CD8-positive, alpha-beta memory T cell (primary cell): ENCODE measurements at regions not wholly inside any gene's neighbourhood (a gene's known extent, or its start where the extent isn't known, plus 50 kb on each side); places are given as distances from the start of the nearest gene placed in this dataset.
A peak's percentile ranks its signal among the peaks of the same experiment; 100 is the strongest.

ENCODE experiments used
- CTCF ChIA-PET: fragments of 350-600 bp; sonication (Branson Sonifier 250); formaldehyde crosslinking; loops from one replicate; lab custom pipeline; 2021; ENCODE audit warnings: antibody characterized with exemption; lab: Charles Lee
- POLR2A ChIA-PET: fragments of 350-600 bp; sonication (Branson Sonifier 250); formaldehyde crosslinking; loops from one replicate; lab custom pipeline; 2021; ENCODE audit warnings: antibody characterized with exemption; lab: Charles Lee
- DNase-seq, 5 donors: peaks; one replicate each; pipeline versions ENCODE4 v3.0.0 to v3.0.0-alpha.2; 2020 to 2022; ENCODE audit warnings: mixed read lengths in 1 of 5
- H3K27ac ChIP-seq: one replicate; pipeline ENCODE4 v1.7.0; 2013; ENCODE audit warnings: low read depth, mild to moderate bottlenecking, low read length, moderate library complexity
- H3K27me3 ChIP-seq: 2 replicates; pipeline ENCODE4 v1.7.0; 2013; ENCODE audit warnings: low read length, mild to moderate bottlenecking; ENCODE audit not compliant: insufficient read depth, poor library complexity, severe bottlenecking
- H3K36me3 ChIP-seq: 2 replicates; pipeline ENCODE4 v1.7.0; 2013; ENCODE audit warnings: mild to moderate bottlenecking, low read length, moderate library complexity; ENCODE audit not compliant: insufficient read depth
- H3K4me1 ChIP-seq: 2 replicates; pipeline ENCODE4 v1.7.0; 2013; ENCODE audit warnings: mild to moderate bottlenecking, low read length, moderate library complexity; ENCODE audit not compliant: insufficient read depth
- H3K4me3 ChIP-seq: 2 replicates; pipeline ENCODE4 v1.7.0; 2013; ENCODE audit warnings: mild to moderate bottlenecking, low read length
- H3K9me3 ChIP-seq: 2 replicates; pipeline ENCODE4 v1.7.0; 2013; ENCODE audit warnings: mild to moderate bottlenecking, low read length
- H3K27ac Mint-ChIP-seq, 8 donors: one replicate each; pipeline ENCODE4 v1.8.0; 2020 to 2021; ENCODE audit warnings: mixed read lengths in 8 of 8, mild to moderate bottlenecking in 6 of 8, inconsistent platforms in 3 of 8, moderate library complexity in 3 of 8
- H3K27me3 Mint-ChIP-seq, 2 donors: one replicate each; pipeline ENCODE4 v1.8.0; 2020 to 2021; ENCODE audit warnings: mixed read lengths in 2 of 2, mild to moderate bottlenecking in 1 of 2, moderate library complexity in 1 of 2
- H3K36me3 Mint-ChIP-seq, 3 donors: one replicate each; pipeline ENCODE4 v1.8.0; 2020 to 2021; ENCODE audit warnings: mixed read lengths in 3 of 3, inconsistent platforms in 1 of 3, mild to moderate bottlenecking in 1 of 3
- H3K4me1 Mint-ChIP-seq, 3 donors: one replicate each; pipeline ENCODE4 v1.8.0; 2020 to 2021; ENCODE audit warnings: mixed read lengths in 3 of 3, inconsistent platforms in 1 of 3, mild to moderate bottlenecking in 1 of 3
- H3K4me3 Mint-ChIP-seq, 7 donors: one replicate each; pipeline ENCODE4 v1.8.0; 2020 to 2021; ENCODE audit warnings: mixed read lengths in 7 of 7, mild to moderate bottlenecking in 6 of 7, moderate library complexity in 4 of 7, inconsistent platforms in 2 of 7
- H3K9me3 Mint-ChIP-seq, 5 donors: one replicate each; pipeline ENCODE4 v1.8.0; 2020 to 2022; ENCODE audit warnings: mixed read lengths in 5 of 5, mild to moderate bottlenecking in 3 of 5, moderate library complexity in 2 of 5, inconsistent platforms in 1 of 5

DNA sequence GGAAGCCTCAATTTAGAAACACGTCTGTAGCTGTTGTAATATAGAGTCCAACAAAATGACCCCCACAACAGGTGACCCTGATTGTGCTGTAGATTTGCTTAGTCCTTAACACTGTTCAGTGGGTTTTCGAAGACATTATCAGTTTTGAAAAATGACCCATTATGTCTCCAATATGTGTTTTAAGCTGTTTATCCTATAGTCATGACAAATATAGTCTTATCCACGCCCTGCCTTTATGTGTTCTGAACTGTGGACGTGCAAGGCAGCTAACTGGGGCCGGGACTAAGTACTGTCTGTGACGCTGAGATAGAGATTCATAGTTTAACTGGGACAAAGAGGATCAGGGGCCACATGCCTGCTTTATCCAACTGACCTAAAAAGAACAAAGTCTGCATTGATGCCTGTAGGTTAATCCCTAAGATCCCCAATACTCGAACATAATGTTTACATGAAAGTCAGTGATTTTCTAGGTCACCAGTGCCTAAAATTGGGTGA lies 192.4 kb downstream of the CD83 start:
- Mint-ChIP-seq H3K27ac (no peak overlapping the region), H3K4me1 (no peaks in the 10 kb centered on the region), H3K9me3 (no peaks in the 10 kb centered on the region), H3K27me3 (peaks cover 0 to 13% of the 10 kb centered on the region in 2 donors), H3K36me3 (no peaks in the 10 kb centered on the region), H3K4me3 (no peak overlapping the region)
- H3K9me3 ChIP-seq = no peaks in the 10 kb centered on the region
- CTCF ChIA-PET = interaction anchor here (1.0 kb wide), 1 partner anchor 10 kb away, joined by 3 read pairs; no protein-coding TSS in a partner anchor
- H3K36me3 ChIP-seq = no peaks in the 10 kb centered on the region
- no peak overlapping the region for H3K4me3 ChIP-seq
- no peaks in the 10 kb centered on the region for H3K4me1 ChIP-seq
- no peak for DNase-seq
- POLR2A ChIA-PET = no interaction called here
- H3K27ac ChIP-seq = no peak overlapping the region
- no peaks in the 10 kb centered on the region for H3K27me3 ChIP-seq

DNA sequence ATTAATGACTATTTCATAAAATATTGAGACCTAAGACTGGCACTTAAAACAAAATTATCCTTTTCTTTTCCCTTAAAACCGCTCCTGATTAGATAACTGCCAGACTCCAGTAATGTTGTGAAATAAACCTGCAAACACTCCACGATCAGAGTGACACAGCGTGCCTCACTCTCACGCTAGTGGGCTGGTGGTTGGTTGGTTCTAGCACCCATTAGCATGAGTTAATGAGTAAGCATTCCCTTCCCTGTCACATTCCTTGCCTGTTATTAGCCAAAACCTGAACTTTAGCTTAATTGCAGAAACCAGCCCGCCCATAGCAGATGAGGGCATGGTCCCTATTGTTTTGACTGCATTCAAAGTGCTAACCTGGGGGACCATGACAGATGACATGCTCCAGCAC lies 193.4 kb downstream of the CD83 start:
- POLR2A ChIA-PET = no interaction called here
- CTCF ChIA-PET = no interaction called here
- H3K9me3 ChIP-seq = no peaks in the 10 kb centered on the region
- H3K36me3 ChIP-seq = no peaks in the 10 kb centered on the region
- H3K4me3 ChIP-seq = no peak overlapping the region
- no peaks in the 10 kb centered on the region for H3K4me1 Mint-ChIP-seq
- no peaks in the 10 kb centered on the region for H3K4me1 ChIP-seq
- peaks cover 0 to 13% of the 10 kb centered on the region in 2 donors for H3K27me3 Mint-ChIP-seq
- H3K4me3 Mint-ChIP-seq = no peak overlapping the region
- no peak overlapping the region for H3K27ac Mint-ChIP-seq
- H3K9me3 Mint-ChIP-seq = no peaks in the 10 kb centered on the region
- H3K27me3 ChIP-seq = no peaks in the 10 kb centered on the region
- H3K36me3 Mint-ChIP-seq = no peaks in the 10 kb centered on the region
- DNase-seq = no peak
- H3K27ac ChIP-seq = no peak overlapping the region

DNA sequence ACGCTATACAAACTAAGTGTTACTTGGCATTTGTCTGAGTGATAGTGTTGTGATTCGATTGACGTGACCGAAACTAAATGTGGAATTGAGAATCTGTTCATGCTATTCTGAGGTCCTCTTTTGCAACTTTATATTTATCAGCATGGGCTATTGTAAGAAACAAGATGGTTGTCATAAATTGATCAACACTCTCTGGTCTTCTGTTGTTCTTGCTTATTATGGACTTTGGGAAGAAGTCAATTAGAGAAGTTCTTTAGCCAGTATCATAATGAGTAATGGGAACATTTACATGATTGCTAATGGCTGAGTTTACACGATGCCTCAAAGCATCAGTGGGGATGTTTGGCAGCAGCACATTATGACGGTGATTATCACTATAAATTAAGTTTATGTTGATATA lies 195.0 kb downstream of the CD83 start:
- no peaks in the 10 kb centered on the region for H3K9me3 Mint-ChIP-seq
- CTCF ChIA-PET = no interaction called here
- no peak for DNase-seq

DNA sequence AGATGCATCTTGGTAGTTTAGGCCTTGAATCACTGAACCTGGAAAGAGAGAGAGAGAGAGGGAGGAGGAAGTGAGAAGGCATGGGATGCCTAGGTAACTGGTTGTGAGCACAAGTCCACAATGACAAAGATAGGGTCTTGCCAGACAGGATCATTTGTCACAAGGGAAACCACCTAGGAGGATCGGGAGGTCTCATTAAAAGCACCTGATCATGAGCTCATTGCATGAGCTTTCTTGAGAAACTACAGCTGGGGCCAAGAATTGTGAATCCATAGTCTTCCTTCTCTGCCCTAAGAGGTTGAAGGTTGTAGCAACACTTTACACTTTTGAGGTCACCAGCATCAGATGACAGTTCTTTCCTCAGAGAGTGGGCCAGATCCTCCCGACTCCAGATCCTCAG lies 195.7 kb downstream of the CD83 start:
- Mint-ChIP-seq H3K27me3 (peaks cover 0 to 10% of the 10 kb centered on the region in 2 donors), H3K36me3 (peaks cover 0 to 2% (median 0%) of the 10 kb centered on the region in 3 donors), H3K4me3 (no peak overlapping the region), H3K27ac (no peak overlapping the region), H3K4me1 (peaks cover 2 to 7% (median 4%) of the 10 kb centered on the region in 3 donors), H3K9me3 (no peaks in the 10 kb centered on the region)
- Histone ChIP-seq H3K36me3 (no peaks in the 10 kb centered on the region), H3K27ac (no peak overlapping the region), H3K4me1 (no peaks in the 10 kb centered on the region), H3K4me3 (no peak overlapping the region), H3K27me3 (no peaks in the 10 kb centered on the region), H3K9me3 (no peaks in the 10 kb centered on the region)
- POLR2A ChIA-PET = no interaction called here
- DNase-seq = no peak
- CTCF ChIA-PET = no interaction called here

More for the DNA sequence above, 195.0 kb downstream of the CD83 start:
- no peaks in the 10 kb centered on the region for H3K4me1 ChIP-seq
- no peaks in the 10 kb centered on the region for H3K36me3 ChIP-seq
- no peaks in the 10 kb centered on the region for H3K9me3 ChIP-seq
- no peak overlapping the region for H3K4me3 Mint-ChIP-seq
- no peak overlapping the region for H3K27ac ChIP-seq
- no peak overlapping the region for H3K4me3 ChIP-seq
- H3K4me1 Mint-ChIP-seq = peaks cover 2 to 7% (median 4%) of the 10 kb centered on the region in 3 donors
- peaks cover 0 to 2% (median 0%) of the 10 kb centered on the region in 3 donors for H3K36me3 Mint-ChIP-seq
- no peaks in the 10 kb centered on the region for H3K27me3 ChIP-seq
- H3K27me3 Mint-ChIP-seq = peaks cover 0 to 10% of the 10 kb centered on the region in 2 donors
- no peak overlapping the region for H3K27ac Mint-ChIP-seq
- POLR2A ChIA-PET = no interaction called here

DNA sequence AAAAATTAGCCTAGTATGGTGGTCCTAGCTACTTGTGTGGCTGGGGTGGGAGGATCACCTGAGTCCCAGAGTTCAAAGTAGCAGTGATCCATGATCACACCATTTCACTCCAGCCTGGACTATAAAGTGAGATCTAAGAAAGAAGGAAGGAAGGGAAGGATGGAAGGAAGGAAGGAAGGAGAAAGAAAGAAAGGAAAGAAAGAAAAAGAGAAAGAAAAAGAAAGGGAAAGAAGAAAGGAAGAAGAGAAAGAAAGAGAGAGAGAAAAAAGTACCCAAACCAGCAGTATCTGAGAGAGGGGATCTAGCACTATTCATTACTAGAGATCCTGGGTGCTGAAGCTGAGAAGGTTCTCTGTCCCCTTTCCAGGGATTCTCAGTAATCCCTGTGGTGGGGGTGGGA lies 197.8 kb downstream of the CD83 start:
- Histone ChIP-seq H3K9me3 (no peaks in the 10 kb centered on the region), H3K27me3 (no peaks in the 10 kb centered on the region), H3K36me3 (no peaks in the 10 kb centered on the region), H3K4me3 (no peak overlapping the region), H3K27ac (no peak overlapping the region), H3K4me1 (no peaks in the 10 kb centered on the region)
- Mint-ChIP-seq H3K36me3 (peaks cover 0 to 2% (median 0%) of the 10 kb centered on the region in 3 donors), H3K27ac (peak overlapping the region in 1 of 8 donors; percentile 48), H3K9me3 (no peaks in the 10 kb centered on the region), H3K27me3 (peaks cover 0 to 6% of the 10 kb centered on the region in 2 donors), H3K4me1 (peaks cover 2 to 7% (median 4%) of the 10 kb centered on the region in 3 donors), H3K4me3 (no peak overlapping the region)
- ChIA-PET CTCF (no interaction called here), POLR2A (no interaction called here)
- DNase-seq = no peak

- DNase-seq = no peak
- POLR2A ChIA-PET = no interaction called here
These were observed 199.2 kb downstream of the CD83 start for GRCh38 chr6:14316651-14317386.

DNA sequence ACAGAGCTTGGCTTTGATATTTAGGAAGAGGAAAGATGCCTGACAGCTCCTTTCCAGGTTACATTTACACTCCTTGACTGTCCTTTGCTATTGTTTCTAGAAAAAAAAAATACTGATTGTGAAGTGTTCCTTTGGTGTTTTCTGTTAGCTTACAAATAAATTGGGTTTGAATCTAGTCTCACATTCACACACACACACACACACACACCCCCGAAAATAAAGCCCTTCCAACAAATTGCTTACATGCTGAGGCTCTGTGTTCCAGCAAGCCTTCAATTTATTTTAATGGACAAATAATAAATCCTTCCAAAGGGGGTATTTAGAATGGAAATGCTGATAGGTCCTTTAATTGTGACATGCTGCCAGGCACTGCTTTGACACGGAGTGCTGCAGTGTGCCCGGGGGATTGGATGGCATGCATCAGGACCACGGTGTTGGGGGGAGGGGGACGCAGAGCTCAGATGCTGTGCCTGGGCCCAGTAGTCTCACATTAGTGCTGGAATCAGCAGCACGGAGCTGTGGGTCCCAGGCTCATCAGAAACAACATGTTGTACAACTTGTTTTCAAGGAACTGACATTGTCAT lies 199.9 kb downstream of the CD83 start:
- no peak overlapping the region for H3K4me3 Mint-ChIP-seq
- peaks cover 0 to 3% of the 10 kb centered on the region in 2 donors for H3K27me3 Mint-ChIP-seq
- Histone ChIP-seq H3K36me3 (no peaks in the 10 kb centered on the region), H3K4me1 (no peaks in the 10 kb centered on the region), H3K27ac (no peak overlapping the region), H3K27me3 (no peaks in the 10 kb centered on the region), H3K9me3 (no peaks in the 10 kb centered on the region), H3K4me3 (no peak overlapping the region)
- peaks cover 0 to 2% (median 0%) of the 10 kb centered on the region in 3 donors for H3K36me3 Mint-ChIP-seq
- H3K9me3 Mint-ChIP-seq = no peaks in the 10 kb centered on the region
- no peak overlapping the region for H3K27ac Mint-ChIP-seq
- ChIA-PET POLR2A (no interaction called here), CTCF (no interaction called here)
- DNase-seq = no peak
- H3K4me1 Mint-ChIP-seq = peaks cover 2 to 7% (median 4%) of the 10 kb centered on the region in 3 donors

More at GRCh38 chr6:14316651-14317386, 199.2 kb downstream of the CD83 start:
- Histone ChIP-seq H3K36me3 (no peaks in the 10 kb centered on the region), H3K9me3 (no peaks in the 10 kb centered on the region), H3K27ac (no peak overlapping the region), H3K27me3 (no peaks in the 10 kb centered on the region), H3K4me1 (no peaks in the 10 kb centered on the region), H3K4me3 (no peak overlapping the region)
- Mint-ChIP-seq H3K27me3 (no peaks in the 10 kb centered on the region), H3K36me3 (peaks cover 0 to 2% (median 0%) of the 10 kb centered on the region in 3 donors), H3K4me3 (no peak overlapping the region), H3K4me1 (peaks cover 2 to 7% (median 4%) of the 10 kb centered on the region in 3 donors), H3K27ac (no peak overlapping the region), H3K9me3 (no peaks in the 10 kb centered on the region)
- CTCF ChIA-PET = no interaction called here

GRCh38 chr6:14320332-14320731 lies 202.8 kb downstream of the CD83 start:
- Histone ChIP-seq H3K4me1 (no peaks in the 10 kb centered on the region), H3K36me3 (no peaks in the 10 kb centered on the region), H3K27me3 (no peaks in the 10 kb centered on the region), H3K9me3 (no peaks in the 10 kb centered on the region), H3K27ac (no peak overlapping the region), H3K4me3 (no peak overlapping the region)
- no peak for DNase-seq
- CTCF ChIA-PET = no interaction called here
- H3K27ac Mint-ChIP-seq = no peak overlapping the region
- no peaks in the 10 kb centered on the region for H3K9me3 Mint-ChIP-seq
- peaks cover 4 to 12% (median 4%) of the 10 kb centered on the region in 3 donors for H3K4me1 Mint-ChIP-seq
- POLR2A ChIA-PET = no interaction called here
- no peak overlapping the region for H3K4me3 Mint-ChIP-seq
- peaks cover 4 to 20% of the 10 kb centered on the region in 2 donors for H3K27me3 Mint-ChIP-seq
- peaks cover 0 to 2% (median 0%) of the 10 kb centered on the region in 3 donors for H3K36me3 Mint-ChIP-seq
